HG03521 (cell line): ENCODE measurements at regions not wholly inside any gene's neighbourhood (a gene's known extent, or its start where the extent isn't known, plus 50 kb on each side); places are given as distances from the start of the nearest gene placed in this dataset.
"Not testable (repeated sequence)": the region's sequence is repeated elsewhere in the genome, so short reads cannot be mapped to it uniquely, and the experiment has no call there.

Experiments
- ATAC-seq: cut with Tn5 transposase; IDR thresholded peaks from one replicate; pipeline ENCODE4 v1.9.1; 2021; ENCODE audit warnings: mild to moderate bottlenecking, moderate library complexity; ENCODE audit not compliant: unreplicated experiment

DNA sequence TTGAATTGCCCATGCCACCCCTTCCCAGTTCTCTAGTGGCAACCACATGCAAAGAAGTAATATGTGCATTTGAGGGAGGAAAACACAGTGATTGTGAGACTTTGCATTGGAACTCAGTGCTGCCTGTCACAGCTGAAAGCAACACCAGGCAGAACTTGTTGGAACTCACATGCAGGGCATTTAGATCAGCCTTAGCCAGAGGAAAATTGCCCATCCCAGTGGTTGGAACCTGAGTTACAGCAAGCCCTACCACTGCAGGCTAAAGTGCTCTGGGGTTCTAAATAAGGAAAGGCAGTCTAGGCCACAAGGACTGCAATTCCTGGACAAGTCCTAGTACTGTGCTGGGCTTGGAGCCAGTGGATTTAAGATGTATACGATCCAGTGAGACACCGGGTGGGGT lies 245.3 kb upstream of the UFL1 start:
- ATAC-seq = no peak

DNA sequence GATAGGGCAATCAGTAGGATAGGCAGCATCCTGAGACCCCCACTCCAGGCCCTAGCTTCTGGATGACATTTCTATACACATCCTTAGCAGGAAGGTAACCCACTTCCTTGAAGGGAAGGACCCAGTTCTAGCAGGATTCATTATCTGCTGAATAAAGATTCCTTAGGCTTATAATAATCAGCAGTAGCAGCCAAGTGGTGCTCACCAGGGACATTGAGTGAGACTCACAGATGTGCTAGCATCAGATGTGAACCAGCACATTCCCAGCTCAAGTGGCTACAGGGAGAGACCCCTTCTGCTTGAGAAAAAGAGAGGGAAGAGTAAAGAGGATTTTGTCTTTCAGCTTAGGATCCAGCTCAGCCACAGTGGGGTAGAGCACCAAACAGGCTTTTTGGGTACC lies 244.8 kb upstream of the UFL1 start:
- ATAC-seq = no peak

DNA sequence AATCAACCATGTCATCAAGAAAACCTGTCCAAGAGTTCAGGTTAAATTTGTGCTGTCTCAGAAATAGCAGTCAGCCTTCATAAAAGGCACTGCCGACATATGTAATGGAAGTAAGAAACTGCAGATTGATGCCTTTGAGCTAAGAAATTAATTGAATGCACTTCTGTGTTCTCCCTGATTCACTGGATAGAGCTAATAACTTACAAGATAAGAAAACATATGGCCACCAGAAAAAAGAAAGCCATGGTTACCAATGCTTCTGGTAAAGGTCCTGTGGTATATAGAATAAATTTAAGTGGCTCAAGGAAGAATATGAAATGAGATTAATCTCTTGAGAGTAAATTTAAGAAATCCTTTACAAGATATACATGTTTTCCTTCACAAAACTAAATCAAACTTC lies 242.5 kb upstream of the UFL1 start:
- no peak for ATAC-seq

GRCh38 chr6:96286503-96286902 lies 235.1 kb upstream of the UFL1 start:
- no peak for ATAC-seq

DNA sequence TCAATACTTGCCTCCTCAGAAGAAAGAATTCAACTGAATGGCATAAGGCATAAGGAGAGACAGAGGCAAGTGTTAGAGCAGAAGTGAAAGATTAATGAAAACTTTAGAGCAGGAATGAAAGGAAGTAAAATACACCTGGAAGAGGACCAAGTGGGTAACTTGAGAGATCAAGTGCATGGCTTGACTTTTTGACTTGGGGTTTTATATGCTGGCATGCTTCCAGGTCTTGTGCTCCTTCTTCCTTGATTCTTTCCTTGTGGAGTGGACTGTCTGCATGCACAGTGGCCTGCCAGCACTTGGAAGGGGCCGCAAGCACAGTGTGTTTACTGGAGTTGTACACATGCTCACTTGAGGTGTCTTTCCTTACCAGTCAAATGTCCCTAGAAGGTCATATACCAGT lies 222.1 kb upstream of the UFL1 start:
- ATAC-seq = no peak

- ATAC-seq = no peak
Measured at GRCh38 chr6:96301023-96301422, 220.6 kb upstream of the UFL1 start.

DNA sequence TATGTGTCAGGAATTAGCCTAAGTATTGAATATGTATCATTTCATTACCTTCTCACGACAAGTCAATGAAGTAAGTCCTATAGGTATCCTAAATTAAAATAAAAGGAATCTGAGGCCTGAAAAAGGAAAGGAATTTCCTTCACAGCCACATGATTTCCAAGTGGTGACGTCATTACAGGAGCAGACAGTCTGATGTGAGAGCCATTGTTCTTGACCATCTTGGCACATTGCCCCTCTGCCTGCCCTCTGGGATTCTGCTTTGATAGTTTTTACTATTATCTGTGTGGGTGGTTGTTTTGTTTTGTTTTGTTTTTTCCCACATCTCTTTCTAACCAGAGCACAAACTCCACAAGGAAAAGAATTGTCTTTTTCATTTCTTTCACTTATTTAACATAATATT lies 219.8 kb upstream of the UFL1 start:
- no peak for ATAC-seq

DNA sequence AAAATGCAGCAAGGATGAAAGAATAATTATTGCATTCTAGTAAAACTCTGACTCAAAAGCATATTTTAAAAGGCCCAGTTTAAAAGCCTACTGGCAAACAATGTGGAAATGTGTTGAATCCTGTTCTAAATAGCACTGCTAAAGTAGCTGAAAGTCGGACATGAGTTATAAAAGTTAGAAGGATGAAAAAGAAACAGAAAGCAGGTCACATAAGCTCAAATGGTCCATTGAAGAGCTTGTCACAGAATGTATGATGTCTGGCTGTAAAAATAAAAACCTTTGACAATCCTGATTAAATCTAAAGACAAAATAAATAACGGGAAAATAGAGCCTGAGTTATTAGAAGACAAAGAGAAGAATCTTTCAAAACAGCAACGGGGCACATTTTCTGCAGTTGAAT lies 218.6 kb upstream of the UFL1 start:
- ATAC-seq = no peak

- ATAC-seq = peak; percentile 85
Measured at GRCh38 chr6:96304997-96305396, 216.6 kb upstream of the UFL1 start.

- ATAC-seq = no peak
Measured at GRCh38 chr6:96330884-96331283, 190.7 kb upstream of the UFL1 start.

DNA sequence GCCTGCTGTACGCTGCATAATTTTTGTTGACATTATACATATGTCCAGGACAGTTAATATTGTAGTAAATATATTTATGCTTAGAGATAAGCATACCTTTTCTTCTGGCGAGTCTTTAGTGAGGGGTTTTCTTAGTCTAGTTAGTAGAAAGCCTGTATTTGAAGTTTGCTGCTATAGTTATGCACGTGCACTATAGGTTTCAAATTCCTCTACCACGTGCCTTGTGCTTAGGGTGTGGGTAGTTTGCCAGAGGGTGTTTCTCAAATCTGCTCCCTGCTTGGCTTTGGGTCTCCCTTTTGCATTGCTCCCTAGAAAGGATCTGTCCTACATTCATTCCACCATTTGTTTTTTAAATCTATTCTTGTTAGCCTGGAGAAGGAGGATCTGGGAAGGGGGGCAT lies 181.4 kb upstream of the UFL1 start:
- ATAC-seq = no peak

GRCh38 chr6:96345501-96345900 lies 176.1 kb upstream of the UFL1 start:
- no peak for ATAC-seq

GRCh38 chr6:96381246-96381645 lies 140.4 kb upstream of the UFL1 start:
- no peak for ATAC-seq

DNA sequence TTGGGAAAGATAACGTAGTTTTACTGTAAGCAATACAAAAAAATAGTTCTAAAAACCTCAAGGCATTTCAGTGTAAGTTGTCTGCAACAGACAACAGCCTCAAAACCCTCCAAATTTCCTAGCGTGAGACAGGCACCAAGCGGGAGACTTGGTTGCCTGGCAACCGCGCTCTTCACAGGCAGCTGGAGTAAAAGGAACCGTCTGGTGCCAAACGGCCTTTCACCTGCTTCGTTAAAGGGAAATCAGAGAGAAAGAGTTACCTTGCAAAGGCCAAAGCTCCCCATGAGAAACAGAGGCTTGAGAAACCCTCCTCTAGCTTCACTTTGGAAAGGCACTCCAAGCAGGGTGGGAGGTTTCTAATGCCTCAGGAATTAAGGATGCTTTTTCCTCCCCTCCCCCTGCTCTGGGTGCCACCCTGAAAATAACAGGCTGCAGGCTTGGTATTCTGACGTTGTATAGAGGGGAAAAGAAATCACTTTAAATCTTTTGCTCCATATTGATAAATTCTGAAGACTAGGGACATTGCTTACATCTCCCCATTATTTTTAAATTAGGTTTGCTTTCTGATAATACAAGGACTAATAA lies 129.7 kb upstream of the UFL1 start:
- peak; percentile 67 for ATAC-seq

DNA sequence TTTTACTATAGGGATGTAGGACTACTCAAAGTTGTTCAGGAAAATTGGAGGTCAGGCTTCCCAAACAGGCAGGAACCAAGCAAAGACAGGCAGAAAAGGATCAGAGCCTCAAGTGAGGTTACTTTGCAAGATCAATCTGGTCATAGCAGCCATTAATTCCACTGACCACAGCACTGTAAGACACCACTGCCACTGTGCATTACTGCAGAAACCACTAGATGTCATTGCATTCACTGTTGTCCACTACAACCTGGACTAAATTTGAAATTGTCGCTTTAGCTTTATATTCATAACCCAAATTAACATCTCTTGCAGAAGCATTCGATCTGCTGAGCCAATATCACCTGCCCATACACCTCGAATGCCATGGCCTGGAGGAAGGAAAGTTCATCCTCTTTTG lies 126.9 kb upstream of the UFL1 start:
- ATAC-seq = no peak

- ATAC-seq = no peak
Measured at GRCh38 chr6:96410467-96410866, 111.1 kb upstream of the UFL1 start.

DNA sequence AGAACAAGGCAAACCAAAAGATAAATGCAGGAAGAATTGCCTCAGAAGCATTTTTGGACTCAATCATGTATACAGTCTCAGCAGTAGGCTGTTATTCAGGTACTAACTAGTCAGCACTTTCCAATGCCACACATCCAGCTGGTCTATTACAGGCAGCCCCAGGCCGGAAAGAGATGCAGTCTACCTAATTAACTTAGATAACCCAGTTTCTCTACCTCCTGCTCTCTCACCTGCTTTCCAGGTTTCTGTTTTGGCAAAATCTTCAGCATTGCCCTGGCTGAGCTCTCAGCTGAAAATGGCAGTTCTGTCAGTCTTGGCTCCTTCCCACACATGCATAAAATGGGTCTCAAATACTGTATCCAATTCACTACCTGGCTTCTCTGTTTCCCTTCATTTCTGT lies 101.3 kb upstream of the UFL1 start:
- no peak for ATAC-seq

- no peak for ATAC-seq
Measured at GRCh38 chr6:96433950-96434349, 87.7 kb upstream of the UFL1 start.

DNA sequence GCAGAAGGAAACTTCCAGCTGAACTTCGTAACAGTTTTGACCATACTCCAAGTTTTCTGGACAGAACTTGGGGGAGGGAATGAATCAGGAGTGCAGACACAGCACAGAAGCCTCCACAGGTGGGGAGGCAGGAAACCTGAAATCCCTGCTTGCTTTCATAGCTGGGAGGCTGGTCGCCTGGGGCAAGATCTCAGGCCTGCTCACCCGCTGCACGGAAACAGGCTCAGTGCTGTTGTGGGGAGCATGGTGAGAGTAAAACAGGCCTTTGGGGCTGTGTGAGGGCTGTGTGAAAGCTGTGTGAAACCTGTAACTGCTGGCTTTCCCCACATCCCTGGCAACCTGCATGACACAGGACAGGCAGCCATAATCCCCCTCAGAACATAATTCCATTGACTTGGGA lies 85.2 kb upstream of the UFL1 start:
- no peak for ATAC-seq

DNA sequence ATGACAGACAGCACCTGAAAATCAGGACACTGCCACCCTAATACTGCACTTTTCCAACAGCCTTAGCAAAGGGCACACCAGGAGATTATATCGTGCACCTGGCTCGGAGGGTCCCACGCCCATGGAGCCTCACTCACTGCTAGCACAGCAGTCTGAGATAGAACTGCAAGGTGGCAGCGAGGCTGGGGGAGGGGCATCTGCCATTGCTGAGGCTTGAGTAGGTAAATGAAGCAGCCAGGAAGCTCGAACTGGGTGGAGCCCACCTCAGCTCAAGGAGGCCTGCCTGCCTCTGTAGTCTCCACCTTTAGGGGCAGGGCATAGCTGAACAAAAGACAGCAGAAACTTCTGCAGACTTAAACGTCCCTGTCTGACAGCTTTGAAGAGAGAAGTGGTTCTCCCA lies 84.4 kb upstream of the UFL1 start:
- not testable (repeated sequence) for ATAC-seq

- ATAC-seq = no peak
Measured at GRCh38 chr6:96450082-96450769, 71.4 kb upstream of the UFL1 start.

DNA sequence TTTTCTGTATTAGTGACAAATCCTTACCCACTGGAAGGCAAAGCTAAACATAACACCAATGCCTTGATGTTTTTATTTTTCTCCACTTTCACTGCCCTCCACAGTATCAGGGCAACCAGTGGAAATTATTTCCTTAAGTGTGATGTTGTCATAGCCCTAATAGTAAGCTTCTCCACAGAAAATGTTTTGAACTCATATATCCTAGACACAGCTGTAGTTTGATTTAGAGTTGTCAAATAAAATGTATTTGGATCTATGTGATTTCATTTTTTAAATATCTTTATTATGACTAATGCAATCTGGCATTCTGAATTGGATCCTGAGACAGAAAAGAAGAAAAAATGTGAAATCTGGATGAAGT lies 70.9 kb upstream of the UFL1 start:
- ATAC-seq = no peak

DNA sequence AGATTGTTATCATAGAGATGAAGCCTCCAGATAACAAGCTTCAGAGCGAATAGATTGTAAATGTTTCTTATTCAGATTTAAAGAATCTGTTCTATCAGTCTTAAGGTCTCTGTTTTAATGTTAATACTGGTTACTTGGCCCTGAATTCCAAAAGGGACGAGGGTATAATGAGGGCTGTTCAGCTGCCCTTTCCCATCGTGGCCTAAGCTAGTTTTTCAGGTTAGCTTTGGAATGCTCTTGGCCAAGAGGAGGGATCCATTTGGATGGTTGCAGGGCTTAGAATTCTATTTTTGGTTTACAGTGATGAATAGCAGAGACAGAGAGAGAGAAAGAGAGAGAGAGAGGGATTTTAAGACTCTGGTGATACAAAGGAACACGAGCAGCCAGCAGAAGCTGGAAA lies 62.8 kb upstream of the UFL1 start:
- ATAC-seq = no peak
